ENCODE measurements at regions not wholly inside any gene's neighbourhood (a gene's known extent, or its start where the extent isn't known, plus 50 kb on each side); places are given as distances from the start of the nearest gene placed in this dataset.

DNA sequence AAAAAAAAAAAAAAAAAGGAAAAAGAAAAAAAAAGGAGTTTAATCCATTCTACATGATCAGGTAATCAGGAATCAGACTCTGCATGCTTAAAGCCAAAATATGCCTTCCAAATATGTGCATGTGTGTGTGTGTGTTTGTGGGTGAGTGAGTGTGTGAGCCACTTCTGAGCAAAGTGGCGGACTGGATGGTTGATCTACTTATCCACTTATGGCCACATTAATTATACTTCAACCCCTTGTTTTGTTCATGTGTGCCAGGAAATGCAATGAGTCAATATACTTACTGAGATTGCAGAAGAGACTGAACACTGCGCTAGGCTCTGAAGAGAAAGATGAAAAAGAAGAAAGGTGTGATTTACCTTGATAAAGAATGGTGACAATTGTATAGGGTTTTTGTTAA lies 586.5 kb upstream of the NXPH2 start:
- 79% methylated on average over 2 of the region's 2 CpGs for WGBS
- DNase-seq (ENCODE audit: low spot score): no peak

DNA sequence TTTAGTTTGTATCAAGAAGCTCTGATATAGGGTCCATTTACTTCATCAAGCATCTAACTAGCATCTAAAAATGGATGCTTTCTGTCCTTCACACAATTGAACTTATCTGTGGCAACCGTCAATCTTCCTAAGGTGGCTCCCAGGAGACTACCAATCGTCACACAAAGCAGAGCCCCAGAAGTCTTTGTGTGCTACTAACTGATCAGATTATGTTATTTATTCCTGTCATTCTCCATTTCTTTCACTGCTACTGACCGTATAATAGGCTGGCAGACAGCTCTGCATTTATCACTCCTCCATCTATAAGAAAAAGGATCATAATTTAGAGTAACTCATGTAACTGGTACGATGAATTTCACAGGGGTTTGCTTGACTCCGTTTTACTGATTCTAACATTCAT lies 585.0 kb upstream of the NXPH2 start:
- WGBS: 59% methylated on average over 5 of the region's 5 CpGs
- TF ChIP-seq RXRA (IDR thresholded peaks at IDR 0.05) (no peak), YY1 (IDR thresholded peaks at IDR 0.05) (no peak), HNF4A (conservative IDR thresholded peaks at IDR 0.05) (no peak), EGR1 (IDR thresholded peaks at IDR 0.05; ENCODE audit: low read depth in 2 of 2) (no peak)
- TF ChIP-seq, protein P1, sequence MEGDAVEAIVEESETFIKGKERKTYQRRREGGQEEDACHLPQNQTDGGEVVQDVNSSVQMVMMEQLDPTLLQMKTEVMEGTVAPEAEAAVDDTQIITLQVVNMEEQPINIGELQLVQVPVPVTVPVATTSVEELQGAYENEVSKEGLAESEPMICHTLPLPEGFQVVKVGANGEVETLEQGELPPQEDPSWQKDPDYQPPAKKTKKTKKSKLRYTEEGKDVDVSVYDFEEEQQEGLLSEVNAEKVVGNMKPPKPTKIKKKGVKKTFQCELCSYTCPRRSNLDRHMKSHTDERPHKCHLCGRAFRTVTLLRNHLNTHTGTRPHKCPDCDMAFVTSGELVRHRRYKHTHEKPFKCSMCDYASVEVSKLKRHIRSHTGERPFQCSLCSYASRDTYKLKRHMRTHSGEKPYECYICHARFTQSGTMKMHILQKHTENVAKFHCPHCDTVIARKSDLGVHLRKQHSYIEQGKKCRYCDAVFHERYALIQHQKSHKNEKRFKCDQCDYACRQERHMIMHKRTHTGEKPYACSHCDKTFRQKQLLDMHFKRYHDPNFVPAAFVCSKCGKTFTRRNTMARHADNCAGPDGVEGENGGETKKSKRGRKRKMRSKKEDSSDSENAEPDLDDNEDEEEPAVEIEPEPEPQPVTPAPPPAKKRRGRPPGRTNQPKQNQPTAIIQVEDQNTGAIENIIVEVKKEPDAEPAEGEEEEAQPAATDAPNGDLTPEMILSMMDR (IDR thresholded peaks at IDR 0.05; ENCODE audit: low read depth, low read length, missing input control): no peak
- TF ChIP-seq, protein P2, sequence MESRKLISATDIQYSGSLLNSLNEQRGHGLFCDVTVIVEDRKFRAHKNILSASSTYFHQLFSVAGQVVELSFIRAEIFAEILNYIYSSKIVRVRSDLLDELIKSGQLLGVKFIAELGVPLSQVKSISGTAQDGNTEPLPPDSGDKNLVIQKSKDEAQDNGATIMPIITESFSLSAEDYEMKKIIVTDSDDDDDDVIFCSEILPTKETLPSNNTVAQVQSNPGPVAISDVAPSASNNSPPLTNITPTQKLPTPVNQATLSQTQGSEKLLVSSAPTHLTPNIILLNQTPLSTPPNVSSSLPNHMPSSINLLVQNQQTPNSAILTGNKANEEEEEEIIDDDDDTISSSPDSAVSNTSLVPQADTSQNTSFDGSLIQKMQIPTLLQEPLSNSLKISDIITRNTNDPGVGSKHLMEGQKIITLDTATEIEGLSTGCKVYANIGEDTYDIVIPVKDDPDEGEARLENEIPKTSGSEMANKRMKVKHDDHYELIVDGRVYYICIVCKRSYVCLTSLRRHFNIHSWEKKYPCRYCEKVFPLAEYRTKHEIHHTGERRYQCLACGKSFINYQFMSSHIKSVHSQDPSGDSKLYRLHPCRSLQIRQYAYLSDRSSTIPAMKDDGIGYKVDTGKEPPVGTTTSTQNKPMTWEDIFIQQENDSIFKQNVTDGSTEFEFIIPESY (IDR thresholded peaks at IDR 0.05): no peak

More for the DNA sequence above, 586.5 kb upstream of the NXPH2 start:
- H3K4me3 ChIP-seq (ENCODE audit: low read depth in 1 of 3, low read length in 3 of 3): no peak overlapping the region
- H3K27ac ChIP-seq (ENCODE audit: low read depth in 1 of 2, low read length in 2 of 2): no peak overlapping the region
- no peaks in the 10 kb centered on the region for H3K4me1 ChIP-seq (ENCODE audit: control insufficient read depth in 4 of 4, insufficient read depth in 4 of 4, low read length in 3 of 4)
- no peak overlapping the region for H3K9ac ChIP-seq (ENCODE audit: low read depth in 1 of 2, low read length in 2 of 2)
- peaks cover 0 to 3% (median 0%) of the 10 kb centered on the region in 4 donors for H3K27me3 ChIP-seq (ENCODE audit: control insufficient read depth in 4 of 4, insufficient read depth in 4 of 4, low read length in 3 of 4)
- no peaks in the 10 kb centered on the region for H3K9me3 ChIP-seq (ENCODE audit: control insufficient read depth in 4 of 4, low read length in 3 of 4)
- no peak for TF ChIP-seq NR2F2 (IDR thresholded peaks at IDR 0.05)
- TF ChIP-seq, protein P3, sequence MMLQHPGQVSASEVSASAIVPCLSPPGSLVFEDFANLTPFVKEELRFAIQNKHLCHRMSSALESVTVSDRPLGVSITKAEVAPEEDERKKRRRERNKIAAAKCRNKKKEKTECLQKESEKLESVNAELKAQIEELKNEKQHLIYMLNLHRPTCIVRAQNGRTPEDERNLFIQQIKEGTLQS (IDR thresholded peaks at IDR 0.05): no peak
- no peak for TF ChIP-seq YY1 (IDR thresholded peaks at IDR 0.05)
- TF ChIP-seq JUND (IDR thresholded peaks at IDR 0.05): no peak
- TF ChIP-seq FOXA2 (IDR thresholded peaks at IDR 0.05): no peak
- TF ChIP-seq SP1 (IDR thresholded peaks at IDR 0.05): no peak
- TF ChIP-seq RXRA (IDR thresholded peaks at IDR 0.05): no peak
- TF ChIP-seq, protein P1 (IDR thresholded peaks at IDR 0.05; ENCODE audit: low read depth, low read length, missing input control): no peak
- TF ChIP-seq FOXA1 (IDR thresholded peaks at IDR 0.05): no peak
- TF ChIP-seq, protein P4, sequence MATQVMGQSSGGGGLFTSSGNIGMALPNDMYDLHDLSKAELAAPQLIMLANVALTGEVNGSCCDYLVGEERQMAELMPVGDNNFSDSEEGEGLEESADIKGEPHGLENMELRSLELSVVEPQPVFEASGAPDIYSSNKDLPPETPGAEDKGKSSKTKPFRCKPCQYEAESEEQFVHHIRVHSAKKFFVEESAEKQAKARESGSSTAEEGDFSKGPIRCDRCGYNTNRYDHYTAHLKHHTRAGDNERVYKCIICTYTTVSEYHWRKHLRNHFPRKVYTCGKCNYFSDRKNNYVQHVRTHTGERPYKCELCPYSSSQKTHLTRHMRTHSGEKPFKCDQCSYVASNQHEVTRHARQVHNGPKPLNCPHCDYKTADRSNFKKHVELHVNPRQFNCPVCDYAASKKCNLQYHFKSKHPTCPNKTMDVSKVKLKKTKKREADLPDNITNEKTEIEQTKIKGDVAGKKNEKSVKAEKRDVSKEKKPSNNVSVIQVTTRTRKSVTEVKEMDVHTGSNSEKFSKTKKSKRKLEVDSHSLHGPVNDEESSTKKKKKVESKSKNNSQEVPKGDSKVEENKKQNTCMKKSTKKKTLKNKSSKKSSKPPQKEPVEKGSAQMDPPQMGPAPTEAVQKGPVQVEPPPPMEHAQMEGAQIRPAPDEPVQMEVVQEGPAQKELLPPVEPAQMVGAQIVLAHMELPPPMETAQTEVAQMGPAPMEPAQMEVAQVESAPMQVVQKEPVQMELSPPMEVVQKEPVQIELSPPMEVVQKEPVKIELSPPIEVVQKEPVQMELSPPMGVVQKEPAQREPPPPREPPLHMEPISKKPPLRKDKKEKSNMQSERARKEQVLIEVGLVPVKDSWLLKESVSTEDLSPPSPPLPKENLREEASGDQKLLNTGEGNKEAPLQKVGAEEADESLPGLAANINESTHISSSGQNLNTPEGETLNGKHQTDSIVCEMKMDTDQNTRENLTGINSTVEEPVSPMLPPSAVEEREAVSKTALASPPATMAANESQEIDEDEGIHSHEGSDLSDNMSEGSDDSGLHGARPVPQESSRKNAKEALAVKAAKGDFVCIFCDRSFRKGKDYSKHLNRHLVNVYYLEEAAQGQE (IDR thresholded peaks at IDR 0.05): no peak
- no peak for TF ChIP-seq GABPA (IDR thresholded peaks at IDR 0.05 in 1 of 2, conservative IDR thresholded peaks at IDR 0.05 in 1 of 2)
- no peak for TF ChIP-seq TAF1 (conservative IDR thresholded peaks at IDR 0.05)
- TF ChIP-seq HNF4A (conservative IDR thresholded peaks at IDR 0.05): no peak
- TF ChIP-seq HNF4G (IDR thresholded peaks at IDR 0.05): no peak
- TF ChIP-seq, protein P5, sequence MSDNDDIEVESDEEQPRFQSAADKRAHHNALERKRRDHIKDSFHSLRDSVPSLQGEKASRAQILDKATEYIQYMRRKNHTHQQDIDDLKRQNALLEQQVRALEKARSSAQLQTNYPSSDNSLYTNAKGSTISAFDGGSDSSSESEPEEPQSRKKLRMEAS (IDR thresholded peaks at IDR 0.05): no peak
- no peak for TF ChIP-seq EGR1 (IDR thresholded peaks at IDR 0.05; ENCODE audit: low read depth in 2 of 2)
- no peak for TF ChIP-seq RAD21 (IDR thresholded peaks at IDR 0.05)
- TF ChIP-seq, protein P2 (IDR thresholded peaks at IDR 0.05): no peak
- H3K36me3 ChIP-seq (ENCODE audit: control insufficient read depth in 4 of 4, insufficient read depth in 3 of 4, low read depth in 1 of 4, low read length in 3 of 4): no peaks in the 10 kb centered on the region

More for the DNA sequence above, 585.0 kb upstream of the NXPH2 start:
- Histone ChIP-seq H3K9ac (ENCODE audit: low read depth in 1 of 2, low read length in 2 of 2) (no peak overlapping the region), H3K4me1 (ENCODE audit: control insufficient read depth in 4 of 4, insufficient read depth in 4 of 4, low read length in 3 of 4) (no peaks in the 10 kb centered on the region), H3K27ac (ENCODE audit: low read depth in 1 of 2, low read length in 2 of 2) (no peak overlapping the region), H3K27me3 (ENCODE audit: control insufficient read depth in 4 of 4, insufficient read depth in 4 of 4, low read length in 3 of 4) (peaks cover 0 to 3% (median 0%) of the 10 kb centered on the region in 4 donors), H3K9me3 (ENCODE audit: control insufficient read depth in 4 of 4, low read length in 3 of 4) (no peaks in the 10 kb centered on the region), H3K4me3 (ENCODE audit: low read depth in 1 of 3, low read length in 3 of 3) (no peak overlapping the region), H3K36me3 (ENCODE audit: control insufficient read depth in 4 of 4, insufficient read depth in 3 of 4, low read depth in 1 of 4, low read length in 3 of 4) (no peaks in the 10 kb centered on the region)
- no peak for DNase-seq (ENCODE audit: low spot score)

Data from liver (tissue), 8 donors.